ENCODE measurements at regions not wholly inside any gene's neighbourhood (a gene's known extent, or its start where the extent isn't known, plus 50 kb on each side); places are given as distances from the start of the nearest gene placed in this dataset.

DNA sequence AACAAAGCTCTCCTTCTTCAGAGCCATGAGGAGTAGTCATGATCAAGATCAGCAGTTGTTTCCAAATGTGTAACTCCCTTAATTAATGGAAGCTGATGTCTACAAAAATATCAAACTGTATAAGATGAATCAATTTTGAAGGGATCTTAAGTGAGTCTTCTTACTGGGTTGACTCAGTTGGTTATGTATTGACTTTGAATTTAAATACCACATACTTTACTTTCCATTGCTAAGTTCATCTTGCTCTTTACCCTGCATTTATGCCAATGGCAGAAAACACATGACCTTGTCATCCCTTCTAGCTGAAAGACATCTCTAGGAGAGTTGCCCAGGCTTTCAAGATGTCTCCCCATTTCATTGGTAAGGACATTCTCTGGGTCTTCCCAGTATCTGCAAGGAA lies 123.2 kb upstream of the STMND1 start:
- H3K4me3 ChIP-seq (ENCODE audit: low read depth, low read length): no peak overlapping the region
- DNase-seq (ENCODE audit: low read depth): no peak
- no peak for TF ChIP-seq CTCF (IDR thresholded peaks at IDR 0.05; ENCODE audit: low read depth, low read length, missing control alignments)

DNA sequence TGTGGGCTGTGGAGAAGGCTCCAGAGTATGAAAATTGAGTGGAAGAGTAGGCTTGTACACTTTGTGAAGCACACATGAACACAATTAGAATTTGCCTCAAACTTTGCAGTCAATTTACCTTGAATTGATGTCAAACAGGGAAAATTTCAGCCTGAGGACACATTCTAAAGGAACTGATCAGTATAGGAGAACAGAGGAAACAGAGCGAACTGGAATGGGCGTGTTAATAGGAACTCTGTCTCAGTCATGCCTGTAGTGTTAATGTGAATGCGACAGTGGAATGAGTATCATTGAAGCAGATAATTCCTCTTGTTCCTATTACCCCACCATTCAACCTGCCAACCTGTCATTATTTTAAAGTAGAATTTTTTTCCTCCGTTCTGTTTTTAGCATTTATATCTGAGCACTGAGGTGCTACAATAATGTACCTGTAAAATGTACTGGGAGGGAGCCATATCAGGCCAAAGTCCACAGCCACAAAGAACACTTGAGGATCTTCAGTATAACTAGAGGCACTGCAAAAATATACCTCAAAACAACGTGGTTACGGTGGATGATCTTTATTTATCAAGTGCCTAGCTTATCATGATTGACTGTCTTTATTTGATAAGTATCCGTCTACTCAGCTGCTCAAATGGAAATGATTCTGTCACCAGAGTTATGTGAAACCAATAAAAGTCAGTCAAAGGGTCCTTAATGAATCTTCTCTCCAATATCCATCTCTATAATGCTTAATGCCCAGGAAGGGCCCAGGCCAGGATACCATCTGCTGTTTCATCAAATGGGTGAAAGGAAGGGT lies 125.3 kb upstream of the STMND1 start:
- no peak for DNase-seq (ENCODE audit: low read depth)
- H3K4me3 ChIP-seq (ENCODE audit: low read depth, low read length): no peak overlapping the region
- TF ChIP-seq CTCF (IDR thresholded peaks at IDR 0.05; ENCODE audit: low read depth, low read length, missing control alignments): no peak

DNA sequence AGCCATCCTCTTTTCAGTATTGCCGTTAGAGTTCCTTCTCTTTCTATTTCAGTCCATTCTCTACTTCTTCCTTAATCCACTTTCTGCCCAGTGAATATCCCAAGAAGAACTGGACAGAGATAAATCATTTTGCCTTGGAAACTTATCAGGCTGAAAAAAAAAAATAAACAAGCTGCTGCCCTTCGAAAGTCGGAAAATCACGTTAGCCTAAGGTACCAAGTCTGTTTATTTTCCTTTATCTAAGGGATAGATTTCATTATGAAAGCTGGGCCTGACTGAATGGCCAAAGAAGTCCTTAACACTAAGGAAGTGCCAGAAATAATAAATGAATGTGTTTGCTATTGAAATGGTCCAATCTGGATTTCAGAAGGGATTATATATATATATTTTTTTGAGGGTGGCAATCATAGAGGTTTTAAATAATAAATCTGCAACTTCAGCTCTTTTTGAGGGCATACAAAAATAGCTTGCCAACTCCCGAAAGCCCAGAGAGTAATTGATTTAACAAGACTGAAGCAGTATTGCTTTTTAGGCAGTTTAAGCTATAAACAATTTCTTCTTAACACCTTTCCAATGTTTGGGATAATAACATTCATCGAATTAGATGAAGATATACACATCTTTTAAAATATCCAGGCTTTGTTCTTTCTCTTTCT lies 127.0 kb upstream of the STMND1 start:
- no peak overlapping the region for H3K4me3 ChIP-seq (ENCODE audit: low read depth, low read length)
- DNase-seq (ENCODE audit: low read depth): no peak
- no peak for TF ChIP-seq CTCF (IDR thresholded peaks at IDR 0.05; ENCODE audit: low read depth, low read length, missing control alignments)

GRCh38 chr6:16974387-16974673 lies 127.5 kb upstream of the STMND1 start:
- H3K4me3 ChIP-seq (ENCODE audit: low read depth, low read length): no peak overlapping the region
- DNase-seq (ENCODE audit: low read depth): no peak
- no peak for TF ChIP-seq CTCF (IDR thresholded peaks at IDR 0.05; ENCODE audit: low read depth, low read length, missing control alignments)

- H3K4me3 ChIP-seq (ENCODE audit: low read depth, low read length): no peak overlapping the region
- no peak for DNase-seq (ENCODE audit: low read depth)
- TF ChIP-seq CTCF (IDR thresholded peaks at IDR 0.05; ENCODE audit: low read depth, low read length, missing control alignments): no peak
Observed at GRCh38 chr6:16973545-16974386, 128.1 kb upstream of the STMND1 start.

- H3K4me3 ChIP-seq (ENCODE audit: low read depth, low read length): no peak overlapping the region
- TF ChIP-seq CTCF (IDR thresholded peaks at IDR 0.05; ENCODE audit: low read depth, low read length, missing control alignments): no peak
- DNase-seq (ENCODE audit: low read depth): no peak
Observed at GRCh38 chr6:16973051-16973450, 128.8 kb upstream of the STMND1 start.

All from GM12864 (cell line).